HepG2 (cell line): ENCODE measurements at regions not wholly inside any gene's neighbourhood (a gene's known extent, or its start where the extent isn't known, plus 50 kb on each side); places are given as distances from the start of the nearest gene placed in this dataset.

ENCODE experiments used
- ATAC-seq: fragments of 200-7000 bp; cut with Tn5 transposase; 3 replicates; pipeline ENCODE4 v1.9.1; 2020; ENCODE audit warnings: mild to moderate bottlenecking, moderate library complexity
- BruUV-seq: library from RNA; stranded (reverse); fragments of 400-500 nt; replicated peaks from 2 replicates; lab custom pipeline; 2021; lab: Mats Ljungman, UMichigan
- CTCF ChIA-PET: fragments of 300-600 bp; formaldehyde crosslinking; extraction: SDS; loops from one replicate; lab custom pipeline; 2021; ENCODE audit warnings: low total read pairs, inconsistent platforms, low intra/inter-chr PET ratio; lab: Yijun Ruan, JAX
- POLR2A ChIA-PET: fragments of 350-600 bp; sonication (Branson Sonifier 250); formaldehyde crosslinking; loops from one replicate; lab custom pipeline; 2020; ENCODE audit warnings: antibody characterized with exemption, inconsistent platforms; lab: Yijun Ruan, JAX
- DNase-seq: peaks from one replicate; pipeline ENCODE4 v3.0.0-alpha.2; 2015; ENCODE audit warnings: low spot score
- FAIRE-seq: peaks from 3 replicates; lab custom pipeline; 2011; peaks lifted over from hg19 to GRCh38; lab: Jason Lieb, UNC
- H2AFZ ChIP-seq: one replicate; pipeline ENCODE4 v1.6.1; 2011; ENCODE audit warnings: low read length, inconsistent platforms
- H3K27ac ChIP-seq: fragments of 300-600 bp; 3 replicates; pipeline ENCODE4 v1.8.0; 2011; ENCODE audit warnings: mixed run types, mild to moderate bottlenecking, mixed read lengths, low read length, inconsistent platforms; ENCODE audit not compliant: insufficient read depth; ENCODE audit errors: extremely low read length
- H3K27me3 ChIP-seq, 2 experiments: fragments of 200-600 bp in 1 of 2; 2 replicates in 1 of 2; 3 replicates in 1 of 2; pipeline versions ENCODE4 v1.6.0 to v1.8.0; 2011; ENCODE audit warnings: low read length in 2 of 2, mild to moderate bottlenecking in 2 of 2, moderate library complexity in 2 of 2, inconsistent platforms in 1 of 2; ENCODE audit not compliant: insufficient read depth in 2 of 2, control insufficient read depth in 1 of 2
- H3K36me3 ChIP-seq, 2 experiments: fragments of 200-600 bp in 1 of 2; replicated peaks in 1 of 2; 2 replicates in 1 of 2; 3 replicates in 1 of 2; pipeline versions ENCODE4 v1.5.1 to v1.8.0; 2011; ENCODE audit warnings: low read length in 2 of 2, inconsistent platforms in 1 of 2; ENCODE audit not compliant: insufficient read depth in 2 of 2, control insufficient read depth in 1 of 2
- H3K4me1 ChIP-seq: 2 replicates; pipeline ENCODE4 v1.5.1; 2012; ENCODE audit warnings: low read length, inconsistent platforms; ENCODE audit not compliant: insufficient read depth
- H3K4me2 ChIP-seq: 2 replicates; pipeline ENCODE4 v1.6.0; 2011; ENCODE audit warnings: low read depth, low read length, inconsistent platforms
- H3K4me3 ChIP-seq, 3 experiments: fragments of 200-600 bp in 1 of 3; sonication (generic), shearing (Covaris generic) in 1 of 3; replicated peaks in 1 of 3; 2 replicates each; pipeline ENCODE4 v1.5.1; 2011 to 2016; ENCODE audit warnings: low read length in 3 of 3, inconsistent platforms in 2 of 3, low read depth in 2 of 3, mild to moderate bottlenecking in 2 of 3, control low read depth in 1 of 3, mixed read lengths in 1 of 3; ENCODE audit not compliant: insufficient read depth in 1 of 3
- H3K79me2 ChIP-seq: one replicate; pipeline ENCODE4 v1.6.1; 2011; ENCODE audit warnings: low read length, inconsistent platforms; ENCODE audit not compliant: insufficient read depth
- H3K9ac ChIP-seq: 2 replicates; pipeline ENCODE4 v1.6.0; 2011; ENCODE audit warnings: mild to moderate bottlenecking, low read depth, low read length, inconsistent platforms; ENCODE audit not compliant: insufficient read depth
- H3K9me3 ChIP-seq: 2 replicates; pipeline ENCODE4 v1.5.1; 2012; ENCODE audit warnings: mild to moderate bottlenecking, low read length
- H4K20me1 ChIP-seq: 2 replicates; pipeline ENCODE4 v1.6.0; 2011; ENCODE audit warnings: inconsistent platforms, mild to moderate bottlenecking, low read length, moderate library complexity; ENCODE audit not compliant: insufficient read depth
- AKAP8 ChIP-seq: sonication (generic); formaldehyde crosslinking; IDR thresholded peaks from 2 replicates; pipeline ENCODE4 v1.5.1; 2020; ENCODE audit warnings: mild to moderate bottlenecking, missing genetic modification reagents
- CC2D1A ChIP-seq: sonication (generic); formaldehyde crosslinking; IDR thresholded peaks from 2 replicates; pipeline ENCODE4 v1.8.1; 2023; ENCODE audit warnings: mild to moderate bottlenecking, missing genetic modification reagents
- PTBP1 ChIP-seq: fragments of 200-400 bp; formaldehyde crosslinking; IDR thresholded peaks from 2 replicates; pipeline ENCODE4 v1.6.1; 2018; ENCODE audit warnings: low read length, low read depth; ENCODE audit not compliant: poor library complexity, severe bottlenecking
- SMARCE1 ChIP-seq: fragments of 450-650 bp; IDR thresholded peaks from 2 replicates; pipeline ENCODE4 v1.6.1; 2017; ENCODE audit warnings: borderline replicate concordance
- TP53 ChIP-seq: sonication (generic); formaldehyde crosslinking; conservative IDR thresholded peaks from 2 replicates; pipeline ENCODE4 v1.4.0; 2020; ENCODE audit warnings: missing genetic modification reagents
- ZBTB38 ChIP-seq: sonication (generic); formaldehyde crosslinking; IDR thresholded peaks from 2 replicates; pipeline ENCODE4 v1.5.1; 2020; ENCODE audit warnings: mild to moderate bottlenecking, missing genetic modification reagents
- ZFP37 ChIP-seq: sonication (generic); formaldehyde crosslinking; IDR thresholded peaks from 2 replicates; pipeline ENCODE4 v1.4.0; 2020; ENCODE audit warnings: missing genetic modification reagents, borderline replicate concordance
- ZNF124 ChIP-seq: sonication (generic); formaldehyde crosslinking; IDR thresholded peaks from 2 replicates; pipeline ENCODE4 v1.4.0; 2020; ENCODE audit warnings: missing genetic modification reagents
- ZNF143 ChIP-seq: sonication (generic); formaldehyde crosslinking; IDR thresholded peaks from 2 replicates; pipeline ENCODE4 v1.4.0; 2020; ENCODE audit warnings: missing genetic modification reagents
- ZNF234 ChIP-seq: sonication (generic); formaldehyde crosslinking; conservative IDR thresholded peaks from 2 replicates; pipeline ENCODE4 v1.5.1; 2020; ENCODE audit warnings: mild to moderate bottlenecking, missing genetic modification reagents
- ZNF660 ChIP-seq: sonication (generic); formaldehyde crosslinking; IDR thresholded peaks from 2 replicates; pipeline ENCODE4 v1.5.1; 2020; ENCODE audit warnings: mild to moderate bottlenecking, low read depth, missing genetic modification reagents, borderline replicate concordance
- ZNF7 ChIP-seq: IDR thresholded peaks from 2 replicates; pipeline ENCODE4 v1.6.1; 2016; ENCODE audit warnings: missing biosample characterization, missing genetic modification reagents
- ZNF75D ChIP-seq: sonication (generic); formaldehyde crosslinking; IDR thresholded peaks from 2 replicates; pipeline ENCODE4 v1.8.1; 2023; ENCODE audit warnings: missing genetic modification reagents, mild to moderate bottlenecking, borderline replicate concordance
- in situ Hi-C: cut with HindIII; loops from 2 replicates; pipeline ENCODE4 v1.10.0; 2017; ENCODE audit warnings: low pct_unique_long_range_greater_than_20kb; ENCODE audit not compliant: extremely low pct_ligation_motif_present
- intact Hi-C: fragments of 100-400 bp; cut with micrococcal nuclease; formaldehyde crosslinking; loops from one replicate; pipeline ENCODE4 v1.10.0; 2022; ENCODE audit not compliant: unreplicated experiment
- TF ChIP-seq, protein P1 (sequence below): sonication (generic); formaldehyde crosslinking; IDR thresholded peaks from 2 replicates; pipeline ENCODE4 v1.4.0; 2020; ENCODE audit warnings: mild to moderate bottlenecking, missing genetic modification reagents
- TF ChIP-seq, protein P2 (sequence below): sonication (generic); formaldehyde crosslinking; IDR thresholded peaks from 2 replicates; pipeline ENCODE4 v1.8.0; 2022; ENCODE audit warnings: mild to moderate bottlenecking, missing genetic modification reagents
- TF ChIP-seq, protein P3 (sequence below): sonication (generic); formaldehyde crosslinking; IDR thresholded peaks from 2 replicates; pipeline ENCODE4 v1.5.1; 2020; ENCODE audit warnings: missing genetic modification reagents, mild to moderate bottlenecking, borderline replicate concordance
- TF ChIP-seq, protein P4 (sequence below): sonication (generic); formaldehyde crosslinking; IDR thresholded peaks from 2 replicates; pipeline ENCODE4 v1.4.0; 2020; ENCODE audit warnings: missing genetic modification reagents, borderline replicate concordance

DNA sequence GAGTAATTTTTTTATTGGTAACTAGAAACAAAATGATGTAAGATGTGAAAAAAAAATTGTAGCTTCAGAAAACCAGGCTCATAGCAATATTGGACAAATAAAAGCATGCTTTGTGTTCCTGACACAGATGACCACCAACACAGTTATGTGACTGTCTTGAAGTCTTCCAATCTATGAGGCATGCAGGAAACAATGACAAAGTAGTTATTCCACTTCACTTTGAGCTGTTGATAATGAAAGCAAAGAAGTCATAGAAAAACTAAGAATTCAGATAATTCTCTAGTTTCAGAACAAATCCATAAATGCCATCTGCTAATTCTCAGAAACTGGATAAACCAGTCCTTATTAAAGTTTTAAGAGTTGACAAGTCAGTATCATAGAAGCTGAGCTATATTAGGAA is 378.4 kb upstream of the SEMA3D start:
- Histone ChIP-seq H3K9ac (no peak overlapping the region), H3K4me1 (no peaks in the 10 kb centered on the region), H3K9me3 (no peaks in the 10 kb centered on the region), H2AFZ (no peak overlapping the region), H4K20me1 (no peaks in the 10 kb centered on the region), H3K36me3 (no peaks in the 10 kb centered on the region), H3K4me3 (no peak overlapping the region), H3K4me2 (no peak overlapping the region), H3K79me2 (no peaks in the 10 kb centered on the region), H3K27me3 (no peaks in the 10 kb centered on the region), H3K27ac (no peak overlapping the region)
- TF ChIP-seq, protein P1, sequence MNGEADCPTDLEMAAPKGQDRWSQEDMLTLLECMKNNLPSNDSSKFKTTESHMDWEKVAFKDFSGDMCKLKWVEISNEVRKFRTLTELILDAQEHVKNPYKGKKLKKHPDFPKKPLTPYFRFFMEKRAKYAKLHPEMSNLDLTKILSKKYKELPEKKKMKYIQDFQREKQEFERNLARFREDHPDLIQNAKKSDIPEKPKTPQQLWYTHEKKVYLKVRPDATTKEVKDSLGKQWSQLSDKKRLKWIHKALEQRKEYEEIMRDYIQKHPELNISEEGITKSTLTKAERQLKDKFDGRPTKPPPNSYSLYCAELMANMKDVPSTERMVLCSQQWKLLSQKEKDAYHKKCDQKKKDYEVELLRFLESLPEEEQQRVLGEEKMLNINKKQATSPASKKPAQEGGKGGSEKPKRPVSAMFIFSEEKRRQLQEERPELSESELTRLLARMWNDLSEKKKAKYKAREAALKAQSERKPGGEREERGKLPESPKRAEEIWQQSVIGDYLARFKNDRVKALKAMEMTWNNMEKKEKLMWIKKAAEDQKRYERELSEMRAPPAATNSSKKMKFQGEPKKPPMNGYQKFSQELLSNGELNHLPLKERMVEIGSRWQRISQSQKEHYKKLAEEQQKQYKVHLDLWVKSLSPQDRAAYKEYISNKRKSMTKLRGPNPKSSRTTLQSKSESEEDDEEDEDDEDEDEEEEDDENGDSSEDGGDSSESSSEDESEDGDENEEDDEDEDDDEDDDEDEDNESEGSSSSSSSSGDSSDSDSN (CRISPR knock-in tag) = no peak
- no peak for TF ChIP-seq SMARCE1
- TF ChIP-seq ZBTB38 = no peak
- no peak for TF ChIP-seq PTBP1
- TF ChIP-seq ZNF75D (CRISPR knock-in tag) = no peak
- TF ChIP-seq, protein P2, sequence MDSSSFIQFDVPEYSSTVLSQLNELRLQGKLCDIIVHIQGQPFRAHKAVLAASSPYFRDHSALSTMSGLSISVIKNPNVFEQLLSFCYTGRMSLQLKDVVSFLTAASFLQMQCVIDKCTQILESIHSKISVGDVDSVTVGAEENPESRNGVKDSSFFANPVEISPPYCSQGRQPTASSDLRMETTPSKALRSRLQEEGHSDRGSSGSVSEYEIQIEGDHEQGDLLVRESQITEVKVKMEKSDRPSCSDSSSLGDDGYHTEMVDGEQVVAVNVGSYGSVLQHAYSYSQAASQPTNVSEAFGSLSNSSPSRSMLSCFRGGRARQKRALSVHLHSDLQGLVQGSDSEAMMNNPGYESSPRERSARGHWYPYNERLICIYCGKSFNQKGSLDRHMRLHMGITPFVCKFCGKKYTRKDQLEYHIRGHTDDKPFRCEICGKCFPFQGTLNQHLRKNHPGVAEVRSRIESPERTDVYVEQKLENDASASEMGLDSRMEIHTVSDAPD (CRISPR knock-in tag) = no peak
- TF ChIP-seq, protein P3, sequence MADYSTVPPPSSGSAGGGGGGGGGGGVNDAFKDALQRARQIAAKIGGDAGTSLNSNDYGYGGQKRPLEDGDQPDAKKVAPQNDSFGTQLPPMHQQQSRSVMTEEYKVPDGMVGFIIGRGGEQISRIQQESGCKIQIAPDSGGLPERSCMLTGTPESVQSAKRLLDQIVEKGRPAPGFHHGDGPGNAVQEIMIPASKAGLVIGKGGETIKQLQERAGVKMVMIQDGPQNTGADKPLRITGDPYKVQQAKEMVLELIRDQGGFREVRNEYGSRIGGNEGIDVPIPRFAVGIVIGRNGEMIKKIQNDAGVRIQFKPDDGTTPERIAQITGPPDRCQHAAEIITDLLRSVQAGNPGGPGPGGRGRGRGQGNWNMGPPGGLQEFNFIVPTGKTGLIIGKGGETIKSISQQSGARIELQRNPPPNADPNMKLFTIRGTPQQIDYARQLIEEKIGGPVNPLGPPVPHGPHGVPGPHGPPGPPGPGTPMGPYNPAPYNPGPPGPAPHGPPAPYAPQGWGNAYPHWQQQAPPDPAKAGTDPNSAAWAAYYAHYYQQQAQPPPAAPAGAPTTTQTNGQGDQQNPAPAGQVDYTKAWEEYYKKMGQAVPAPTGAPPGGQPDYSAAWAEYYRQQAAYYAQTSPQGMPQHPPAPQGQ (CRISPR knock-in tag) = no peak
- TF ChIP-seq, protein P4, sequence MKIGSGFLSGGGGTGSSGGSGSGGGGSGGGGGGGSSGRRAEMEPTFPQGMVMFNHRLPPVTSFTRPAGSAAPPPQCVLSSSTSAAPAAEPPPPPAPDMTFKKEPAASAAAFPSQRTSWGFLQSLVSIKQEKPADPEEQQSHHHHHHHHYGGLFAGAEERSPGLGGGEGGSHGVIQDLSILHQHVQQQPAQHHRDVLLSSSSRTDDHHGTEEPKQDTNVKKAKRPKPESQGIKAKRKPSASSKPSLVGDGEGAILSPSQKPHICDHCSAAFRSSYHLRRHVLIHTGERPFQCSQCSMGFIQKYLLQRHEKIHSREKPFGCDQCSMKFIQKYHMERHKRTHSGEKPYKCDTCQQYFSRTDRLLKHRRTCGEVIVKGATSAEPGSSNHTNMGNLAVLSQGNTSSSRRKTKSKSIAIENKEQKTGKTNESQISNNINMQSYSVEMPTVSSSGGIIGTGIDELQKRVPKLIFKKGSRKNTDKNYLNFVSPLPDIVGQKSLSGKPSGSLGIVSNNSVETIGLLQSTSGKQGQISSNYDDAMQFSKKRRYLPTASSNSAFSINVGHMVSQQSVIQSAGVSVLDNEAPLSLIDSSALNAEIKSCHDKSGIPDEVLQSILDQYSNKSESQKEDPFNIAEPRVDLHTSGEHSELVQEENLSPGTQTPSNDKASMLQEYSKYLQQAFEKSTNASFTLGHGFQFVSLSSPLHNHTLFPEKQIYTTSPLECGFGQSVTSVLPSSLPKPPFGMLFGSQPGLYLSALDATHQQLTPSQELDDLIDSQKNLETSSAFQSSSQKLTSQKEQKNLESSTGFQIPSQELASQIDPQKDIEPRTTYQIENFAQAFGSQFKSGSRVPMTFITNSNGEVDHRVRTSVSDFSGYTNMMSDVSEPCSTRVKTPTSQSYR (CRISPR knock-in tag) = no peak
- TF ChIP-seq ZFP37 (CRISPR knock-in tag) = no peak
- TF ChIP-seq ZNF143 = no peak
- no peak for TF ChIP-seq ZNF234 (CRISPR knock-in tag)
- no peak for TF ChIP-seq CC2D1A (CRISPR knock-in tag)
- no peak for TF ChIP-seq ZNF7 (CRISPR knock-in tag)
- no peak for TF ChIP-seq TP53 (CRISPR knock-in tag)
- TF ChIP-seq AKAP8 (CRISPR knock-in tag) = no peak
- TF ChIP-seq ZNF124 (CRISPR knock-in tag) = no peak
- TF ChIP-seq ZNF660 (CRISPR knock-in tag) = no peak
- ChIA-PET POLR2A (no interaction called here), CTCF (no interaction called here)
- intact Hi-C loops (no loop called here), in situ Hi-C loops (no loop called here)
- BruUV-seq = no TSS peak
- ATAC-seq (no peak), FAIRE-seq (no peak), DNase-seq (no peak)
